Mesothelial cell of epicardium (in vitro differentiated cells): ENCODE measurements at regions not wholly inside any gene's neighbourhood (a gene's known extent, or its start where the extent isn't known, plus 50 kb on each side); places are given as distances from the start of the nearest gene placed in this dataset.
A peak's percentile ranks its signal among the peaks of the same experiment; 100 is the strongest.

Experiments
- DNase-seq, 2 experiments: peaks; one replicate each; pipeline ENCODE4 v3.0.0; 2021; ENCODE audit warnings: low spot score in 2 of 2; ENCODE audit not compliant: unreplicated experiment in 2 of 2
- H3K27ac Mint-ChIP-seq: 2 replicates; pipeline ENCODE4 v1.8.0; 2021; ENCODE audit warnings: mixed read lengths
- H3K27me3 Mint-ChIP-seq: 2 replicates; pipeline ENCODE4 v1.8.0; 2021; ENCODE audit warnings: low read depth, mixed read lengths
- H3K36me3 Mint-ChIP-seq: 2 replicates; pipeline ENCODE4 v1.8.0; 2021; ENCODE audit warnings: mixed read lengths
- H3K4me1 Mint-ChIP-seq: 2 replicates; pipeline ENCODE4 v1.8.0; 2021; ENCODE audit warnings: mixed read lengths
- H3K4me3 Mint-ChIP-seq: 2 replicates; pipeline ENCODE4 v1.8.0; 2021; ENCODE audit warnings: mild to moderate bottlenecking, moderate library complexity, mixed read lengths
- H3K9me3 Mint-ChIP-seq: 2 replicates; pipeline ENCODE4 v1.8.0; 2021; ENCODE audit warnings: mixed read lengths
- TF ChIP-seq, protein P1 (sequence below): fragments of 200-600 bp; sonication (generic); IDR thresholded peaks from one replicate; pipeline ENCODE4 v1.5.0; 2021; ENCODE audit warnings: antibody characterized with exemption; ENCODE audit not compliant: unreplicated experiment

- Mint-ChIP-seq H3K36me3 (peaks cover 1% of the 10 kb centered on the region), H3K27me3 (no peaks in the 10 kb centered on the region), H3K4me3 (no peak overlapping the region), H3K27ac (no peak overlapping the region), H3K9me3 (no peaks in the 10 kb centered on the region), H3K4me1 (peaks cover 35% of the 10 kb centered on the region)
- TF ChIP-seq, protein P1, sequence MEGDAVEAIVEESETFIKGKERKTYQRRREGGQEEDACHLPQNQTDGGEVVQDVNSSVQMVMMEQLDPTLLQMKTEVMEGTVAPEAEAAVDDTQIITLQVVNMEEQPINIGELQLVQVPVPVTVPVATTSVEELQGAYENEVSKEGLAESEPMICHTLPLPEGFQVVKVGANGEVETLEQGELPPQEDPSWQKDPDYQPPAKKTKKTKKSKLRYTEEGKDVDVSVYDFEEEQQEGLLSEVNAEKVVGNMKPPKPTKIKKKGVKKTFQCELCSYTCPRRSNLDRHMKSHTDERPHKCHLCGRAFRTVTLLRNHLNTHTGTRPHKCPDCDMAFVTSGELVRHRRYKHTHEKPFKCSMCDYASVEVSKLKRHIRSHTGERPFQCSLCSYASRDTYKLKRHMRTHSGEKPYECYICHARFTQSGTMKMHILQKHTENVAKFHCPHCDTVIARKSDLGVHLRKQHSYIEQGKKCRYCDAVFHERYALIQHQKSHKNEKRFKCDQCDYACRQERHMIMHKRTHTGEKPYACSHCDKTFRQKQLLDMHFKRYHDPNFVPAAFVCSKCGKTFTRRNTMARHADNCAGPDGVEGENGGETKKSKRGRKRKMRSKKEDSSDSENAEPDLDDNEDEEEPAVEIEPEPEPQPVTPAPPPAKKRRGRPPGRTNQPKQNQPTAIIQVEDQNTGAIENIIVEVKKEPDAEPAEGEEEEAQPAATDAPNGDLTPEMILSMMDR = no peak
- no peak for DNase-seq
Observed at GRCh38 chr11:7851391-7851790, 54.6 kb upstream of the OR5P2 start.

DNA sequence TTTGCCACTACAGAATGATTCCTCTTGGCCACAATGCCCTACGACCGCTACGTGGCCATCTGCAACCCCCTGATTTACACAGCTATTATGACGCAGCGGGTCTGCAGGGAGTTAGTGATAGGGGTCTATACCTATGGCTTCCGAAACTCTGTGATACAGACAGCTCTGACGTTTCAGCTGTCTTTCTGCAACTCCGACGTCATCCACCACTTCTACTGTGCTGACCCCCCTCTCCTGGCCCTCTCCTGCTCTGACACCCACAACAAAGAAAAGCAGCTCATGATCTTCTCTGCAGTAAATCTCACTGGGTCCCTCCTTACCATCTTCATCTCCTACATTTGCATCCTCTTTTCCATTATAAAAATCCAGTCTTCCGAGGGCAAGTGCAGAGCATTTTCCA is 52.3 kb upstream of the OR5P2 start:
- DNase-seq = no peak
- Mint-ChIP-seq H3K4me1 (peaks cover 30% of the 10 kb centered on the region), H3K9me3 (no peaks in the 10 kb centered on the region), H3K36me3 (peaks cover 1% of the 10 kb centered on the region), H3K27ac (peak overlapping the region; percentile 58), H3K27me3 (no peaks in the 10 kb centered on the region), H3K4me3 (peak overlapping the region; percentile 1)
- TF ChIP-seq, protein P1 = no peak
